Colonic mucosa (tissue), 4 donors: ENCODE measurements at regions not wholly inside any gene's neighbourhood (a gene's known extent, or its start where the extent isn't known, plus 50 kb on each side); places are given as distances from the start of the nearest gene placed in this dataset.

Experiments
- DNase-seq: peaks from one replicate; pipeline ENCODE4 v3.0.0-alpha.2; 2020
- H3K27ac ChIP-seq: fragments of 200-600 bp; one replicate; pipeline ENCODE4 v1.8.0; 2021
- H3K27me3 ChIP-seq: fragments of 200-600 bp; one replicate; pipeline ENCODE4 v1.8.0; 2021
- H3K36me3 ChIP-seq: fragments of 200-600 bp; one replicate; pipeline ENCODE4 v1.8.0; 2021
- H3K4me1 ChIP-seq: fragments of 200-600 bp; one replicate; pipeline ENCODE4 v1.8.0; 2021; ENCODE audit warnings: mild to moderate bottlenecking
- H3K4me3 ChIP-seq: fragments of 200-600 bp; one replicate; pipeline ENCODE4 v1.8.0; 2021
- H3K9ac ChIP-seq, 2 donors: one replicate each; pipeline ENCODE4 v1.7.0; 2013; ENCODE audit warnings: control low read depth in 2 of 2, low read depth in 2 of 2, low read length in 2 of 2
- H3K9me3 ChIP-seq: fragments of 200-600 bp; one replicate; pipeline ENCODE4 v1.8.0; 2021
- CTCF ChIP-seq: fragments of 200-600 bp; IDR thresholded peaks from one replicate; pipeline ENCODE4 v1.8.0; 2022; ENCODE audit warnings: antibody characterized with exemption, mild to moderate bottlenecking
- intact Hi-C: fragments of 100-400 bp; cut with DNase I; formaldehyde crosslinking; loops from one replicate; pipeline ENCODE4 v1.14.1; 2022
- donor health status: healthy.
- donor health status: DM: no; HTN: no; CAD: no.
- donor health status: DM: no; HTN: no; CAD: no.

- Histone ChIP-seq H3K9ac (no peak overlapping the region), H3K27me3 (no peaks in the 10 kb centered on the region), H3K4me1 (no peaks in the 10 kb centered on the region), H3K9me3 (no peaks in the 10 kb centered on the region), H3K27ac (no peak overlapping the region), H3K36me3 (no peaks in the 10 kb centered on the region), H3K4me3 (no peak overlapping the region)
- DNase-seq, result no peak
- no peak for TF ChIP-seq CTCF
- intact Hi-C loops, result no loop called here
Measured at GRCh38 chr5:167336161-167336560, 955.3 kb upstream of the WWC1 start.

- TF ChIP-seq CTCF, result no peak
- no peak overlapping the region for H3K9ac ChIP-seq
- intact Hi-C loops, result no loop called here
- no peak for DNase-seq
- H3K36me3 ChIP-seq, result no peaks in the 10 kb centered on the region
- H3K9me3 ChIP-seq, result no peaks in the 10 kb centered on the region
- H3K27ac ChIP-seq, result no peak overlapping the region
- no peaks in the 10 kb centered on the region for H3K4me1 ChIP-seq
- no peaks in the 10 kb centered on the region for H3K27me3 ChIP-seq
- no peak overlapping the region for H3K4me3 ChIP-seq
Measured at GRCh38 chr5:167339205-167339604, 952.2 kb upstream of the WWC1 start.

GRCh38 chr5:167346461-167346860, 945.0 kb upstream of the WWC1 start:
- Histone ChIP-seq H3K4me1 (no peaks in the 10 kb centered on the region), H3K9ac (no peak overlapping the region), H3K36me3 (no peaks in the 10 kb centered on the region), H3K27ac (no peak overlapping the region), H3K9me3 (no peaks in the 10 kb centered on the region), H3K4me3 (no peak overlapping the region), H3K27me3 (no peaks in the 10 kb centered on the region)
- DNase-seq, result no peak
- TF ChIP-seq CTCF, result no peak
- intact Hi-C loops, result no loop called here

GRCh38 chr5:167348251-167348926, 943.1 kb upstream of the WWC1 start:
- no peak for DNase-seq
- no peak overlapping the region for H3K4me3 ChIP-seq
- H3K27ac ChIP-seq, result no peak overlapping the region
- intact Hi-C loops, result no loop called here
- TF ChIP-seq CTCF, result no peak
- H3K36me3 ChIP-seq, result no peaks in the 10 kb centered on the region
- no peaks in the 10 kb centered on the region for H3K9me3 ChIP-seq
- no peak overlapping the region for H3K9ac ChIP-seq
- H3K27me3 ChIP-seq, result no peaks in the 10 kb centered on the region
- no peaks in the 10 kb centered on the region for H3K4me1 ChIP-seq

- no peaks in the 10 kb centered on the region for H3K27me3 ChIP-seq
- intact Hi-C loops, result no loop called here
- no peak for TF ChIP-seq CTCF
Measured at GRCh38 chr5:167348980-167349379, 942.5 kb upstream of the WWC1 start.

More at GRCh38 chr5:167348980-167349379, 942.5 kb upstream of the WWC1 start:
- H3K27ac ChIP-seq, result no peak overlapping the region
- H3K9me3 ChIP-seq, result no peaks in the 10 kb centered on the region
- no peak for DNase-seq
- H3K4me3 ChIP-seq, result no peak overlapping the region
- no peak overlapping the region for H3K9ac ChIP-seq
- H3K36me3 ChIP-seq, result no peaks in the 10 kb centered on the region
- H3K4me1 ChIP-seq, result no peaks in the 10 kb centered on the region
